ENCODE measurements at regions not wholly inside any gene's neighbourhood (a gene's known extent, or its start where the extent isn't known, plus 50 kb on each side); places are given as distances from the start of the nearest gene placed in this dataset.
A peak's percentile ranks its signal among the peaks of the same experiment; 100 is the strongest.

- Histone ChIP-seq H3K4me1 (ENCODE audit: control insufficient read depth, insufficient read depth, low read length, unreplicated experiment) (peaks cover 42% of the 10 kb centered on the region), H2AFZ (ENCODE audit: low read length, unreplicated experiment) (no peak overlapping the region), H3K36me3 (ENCODE audit: insufficient read depth, low read length) (no peaks in the 10 kb centered on the region), H3K27ac (ENCODE audit: low read depth, low read length) (no peak overlapping the region), H3K4me3 (ENCODE audit: low read depth, low read length) (no peak overlapping the region), H3K27me3 (ENCODE audit: insufficient read depth, low read length) (no peaks in the 10 kb centered on the region), H3K79me2 (ENCODE audit: control insufficient read depth, insufficient read depth, low read length, unreplicated experiment) (no peaks in the 10 kb centered on the region)
Observed at GRCh38 chr12:124636138-124636978, 68.9 kb upstream of the NCOR2 start.

DNA sequence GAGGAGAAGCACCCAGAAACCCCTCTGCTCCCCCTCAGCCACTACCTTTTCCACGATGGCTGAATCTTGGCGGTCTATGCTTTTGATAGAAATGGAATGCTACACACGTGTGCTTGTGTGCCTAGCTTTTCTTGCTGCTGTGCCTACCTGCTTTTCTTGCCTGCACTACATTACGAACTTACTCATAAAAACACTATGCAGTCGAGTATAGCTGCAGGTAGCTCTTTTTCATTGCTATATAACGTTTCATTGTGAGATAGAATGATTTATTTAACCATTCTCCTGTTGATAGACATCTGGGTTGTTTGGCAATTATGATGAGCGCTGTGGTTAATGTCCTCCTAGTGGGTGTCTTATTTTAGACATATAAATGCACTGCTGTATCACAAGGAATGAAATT, 67.9 kb upstream of the NCOR2 start:
- Histone ChIP-seq H3K79me2 (ENCODE audit: control insufficient read depth, insufficient read depth, low read length, unreplicated experiment) (no peaks in the 10 kb centered on the region), H3K27ac (ENCODE audit: low read depth, low read length) (no peak overlapping the region), H3K4me1 (ENCODE audit: control insufficient read depth, insufficient read depth, low read length, unreplicated experiment) (peaks cover 38% of the 10 kb centered on the region), H3K36me3 (ENCODE audit: insufficient read depth, low read length) (no peaks in the 10 kb centered on the region), H3K4me3 (ENCODE audit: low read depth, low read length) (no peak overlapping the region), H2AFZ (ENCODE audit: low read length, unreplicated experiment) (no peak overlapping the region), H3K27me3 (ENCODE audit: insufficient read depth, low read length) (no peaks in the 10 kb centered on the region)

DNA sequence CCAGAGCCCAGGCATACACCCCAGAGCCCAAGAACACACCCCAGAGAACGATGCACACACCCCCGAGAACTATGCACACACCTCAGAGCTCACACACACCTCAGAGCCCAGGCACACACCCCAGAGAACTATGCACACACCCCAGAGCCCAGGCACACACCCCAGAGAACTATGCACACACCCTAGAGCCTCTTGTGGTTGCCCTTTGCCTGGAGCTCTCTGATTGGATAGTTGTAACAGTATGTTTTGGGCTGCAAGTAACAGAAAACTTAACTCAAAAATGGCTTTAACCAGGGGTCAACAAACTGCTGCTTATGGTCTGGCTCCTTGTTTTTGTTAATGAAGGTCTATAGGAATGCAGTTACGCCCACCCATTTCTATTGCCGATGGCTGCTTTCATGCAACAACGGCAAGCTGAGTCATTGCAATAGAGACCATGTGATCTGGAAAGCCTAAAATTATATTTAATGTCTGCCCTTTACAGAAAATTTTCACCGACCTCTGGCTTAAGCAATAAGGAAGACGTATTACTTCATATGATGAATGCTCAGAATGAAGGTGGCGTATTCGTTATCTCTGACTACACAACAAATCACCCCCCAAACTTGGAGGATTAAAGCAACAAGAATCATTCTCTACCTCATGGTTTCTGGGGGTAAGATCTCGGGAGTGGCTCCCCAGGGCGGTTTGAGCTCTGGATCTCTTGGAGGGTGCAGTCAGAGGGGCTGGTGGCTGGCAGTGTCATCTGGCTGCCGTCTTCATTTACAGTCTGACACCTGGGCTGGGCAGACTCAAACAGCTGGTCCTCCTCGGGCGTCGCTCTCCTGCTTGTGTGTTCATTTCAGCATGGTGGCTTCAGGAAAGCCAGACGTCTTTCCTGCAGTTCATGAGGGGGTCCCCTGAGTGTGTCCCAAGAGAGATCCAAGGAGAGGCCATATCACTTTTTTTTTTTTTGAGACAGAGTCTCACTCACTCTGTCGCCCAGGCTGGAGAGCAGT, 66.3 kb upstream of the NCOR2 start:
- peaks cover 26% of the 10 kb centered on the region for H3K4me1 ChIP-seq (ENCODE audit: control insufficient read depth, insufficient read depth, low read length, unreplicated experiment)
- H3K4me3 ChIP-seq (ENCODE audit: low read depth, low read length) = peak overlapping the region; percentile 10; the same call in 1 of the 2 replicates
- H3K36me3 ChIP-seq (ENCODE audit: insufficient read depth, low read length) = no peaks in the 10 kb centered on the region
- H3K27ac ChIP-seq (ENCODE audit: low read depth, low read length) = 0 out of 2 replicates have a peak overlapping the region, but pooled peaks have one; percentile 11
- no peak overlapping the region for H2AFZ ChIP-seq (ENCODE audit: low read length, unreplicated experiment)
- H3K27me3 ChIP-seq (ENCODE audit: insufficient read depth, low read length) = no peaks in the 10 kb centered on the region
- H3K79me2 ChIP-seq (ENCODE audit: control insufficient read depth, insufficient read depth, low read length, unreplicated experiment) = no peaks in the 10 kb centered on the region

DNA sequence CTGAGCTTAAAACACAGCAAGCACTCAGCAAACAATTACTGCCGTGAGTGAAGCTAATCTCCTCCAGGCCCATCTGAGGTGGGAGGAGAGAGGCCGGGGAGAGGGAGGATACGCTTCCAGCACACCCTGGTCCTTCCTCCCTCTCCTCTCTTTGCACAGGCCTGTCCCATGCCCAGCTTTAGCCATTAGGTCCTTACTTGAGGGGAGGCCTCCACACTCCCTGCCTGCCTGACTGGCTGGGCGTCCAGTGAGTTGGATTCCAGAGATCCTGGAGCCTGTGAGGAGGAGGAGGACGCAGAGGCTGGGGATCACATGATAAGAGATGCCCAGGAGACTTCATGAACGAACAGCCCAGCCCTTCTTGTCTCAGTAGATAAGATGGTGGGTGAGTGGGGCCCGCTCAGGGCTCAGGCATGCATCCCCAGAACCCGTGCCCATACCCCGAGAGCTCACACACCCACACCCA, 65.1 kb upstream of the NCOR2 start:
- H3K4me1 ChIP-seq (ENCODE audit: control insufficient read depth, insufficient read depth, low read length, unreplicated experiment) = peaks cover 26% of the 10 kb centered on the region

GRCh38 chr12:124631681-124632256, 64.4 kb upstream of the NCOR2 start:
- Histone ChIP-seq H3K79me2 (ENCODE audit: control insufficient read depth, insufficient read depth, low read length, unreplicated experiment) (no peaks in the 10 kb centered on the region), H3K27ac (ENCODE audit: low read depth, low read length) (no peak overlapping the region), H3K27me3 (ENCODE audit: insufficient read depth, low read length) (no peaks in the 10 kb centered on the region), H3K4me1 (ENCODE audit: control insufficient read depth, insufficient read depth, low read length, unreplicated experiment) (peaks cover 31% of the 10 kb centered on the region), H3K4me3 (ENCODE audit: low read depth, low read length) (no peak overlapping the region), H3K36me3 (ENCODE audit: insufficient read depth, low read length) (no peaks in the 10 kb centered on the region), H2AFZ (ENCODE audit: low read length, unreplicated experiment) (no peak overlapping the region)

More for the DNA sequence above, 65.1 kb upstream of the NCOR2 start:
- no peak overlapping the region for H2AFZ ChIP-seq (ENCODE audit: low read length, unreplicated experiment)
- no peaks in the 10 kb centered on the region for H3K79me2 ChIP-seq (ENCODE audit: control insufficient read depth, insufficient read depth, low read length, unreplicated experiment)
- no peaks in the 10 kb centered on the region for H3K36me3 ChIP-seq (ENCODE audit: insufficient read depth, low read length)
- no peaks in the 10 kb centered on the region for H3K27me3 ChIP-seq (ENCODE audit: insufficient read depth, low read length)
- H3K27ac ChIP-seq (ENCODE audit: low read depth, low read length) = no peak overlapping the region
- H3K4me3 ChIP-seq (ENCODE audit: low read depth, low read length) = no peak overlapping the region

DNA sequence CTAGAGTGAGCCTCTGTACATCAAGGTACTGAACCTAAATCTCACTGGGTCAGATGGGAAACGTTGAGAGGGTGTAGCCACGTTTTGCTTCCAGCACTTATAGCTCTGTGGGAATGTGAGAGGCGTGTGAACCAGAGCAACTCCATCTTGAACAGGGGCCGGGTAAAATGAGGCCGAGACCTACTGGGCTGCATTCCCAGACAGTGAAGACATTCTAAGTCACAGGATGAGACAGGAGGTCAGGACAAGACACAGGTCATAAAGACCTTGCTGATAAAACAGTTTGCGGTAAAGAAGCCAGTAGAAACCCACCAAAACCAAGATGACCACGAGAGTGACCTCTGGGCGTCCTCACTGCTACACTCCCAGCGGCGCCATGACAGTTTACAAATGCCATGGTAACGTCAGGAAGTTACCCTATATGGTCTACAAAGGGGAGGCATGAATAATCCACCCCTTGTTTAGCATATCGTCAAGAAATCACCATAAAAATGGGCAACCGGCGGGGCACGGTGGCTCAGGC, 63.4 kb upstream of the NCOR2 start:
- no peaks in the 10 kb centered on the region for H3K27me3 ChIP-seq (ENCODE audit: insufficient read depth, low read length)
- H2AFZ ChIP-seq (ENCODE audit: low read length, unreplicated experiment) = no peak overlapping the region
- no peaks in the 10 kb centered on the region for H3K36me3 ChIP-seq (ENCODE audit: insufficient read depth, low read length)
- H3K4me3 ChIP-seq (ENCODE audit: low read depth, low read length) = no peak overlapping the region
- H3K4me1 ChIP-seq (ENCODE audit: control insufficient read depth, insufficient read depth, low read length, unreplicated experiment) = peaks cover 31% of the 10 kb centered on the region
- no peak overlapping the region for H3K27ac ChIP-seq (ENCODE audit: low read depth, low read length)
- no peaks in the 10 kb centered on the region for H3K79me2 ChIP-seq (ENCODE audit: control insufficient read depth, insufficient read depth, low read length, unreplicated experiment)

- no peaks in the 10 kb centered on the region for H3K27me3 ChIP-seq (ENCODE audit: insufficient read depth, low read length)
- H2AFZ ChIP-seq (ENCODE audit: low read length, unreplicated experiment) = no peak overlapping the region
- H3K27ac ChIP-seq (ENCODE audit: low read depth, low read length) = no peak overlapping the region
- H3K4me1 ChIP-seq (ENCODE audit: control insufficient read depth, insufficient read depth, low read length, unreplicated experiment) = peaks cover 30% of the 10 kb centered on the region
- no peaks in the 10 kb centered on the region for H3K36me3 ChIP-seq (ENCODE audit: insufficient read depth, low read length)
- H3K4me3 ChIP-seq (ENCODE audit: low read depth, low read length) = no peak overlapping the region
- no peaks in the 10 kb centered on the region for H3K79me2 ChIP-seq (ENCODE audit: control insufficient read depth, insufficient read depth, low read length, unreplicated experiment)
Observed at GRCh38 chr12:124629789-124630480, 62.5 kb upstream of the NCOR2 start.

- no peak overlapping the region for H2AFZ ChIP-seq (ENCODE audit: low read length, unreplicated experiment)
- H3K27me3 ChIP-seq (ENCODE audit: insufficient read depth, low read length) = no peaks in the 10 kb centered on the region
- H3K79me2 ChIP-seq (ENCODE audit: control insufficient read depth, insufficient read depth, low read length, unreplicated experiment) = no peaks in the 10 kb centered on the region
- H3K36me3 ChIP-seq (ENCODE audit: insufficient read depth, low read length) = no peaks in the 10 kb centered on the region
- no peak overlapping the region for H3K4me3 ChIP-seq (ENCODE audit: low read depth, low read length)
- no peak overlapping the region for H3K27ac ChIP-seq (ENCODE audit: low read depth, low read length)
- peaks cover 30% of the 10 kb centered on the region for H3K4me1 ChIP-seq (ENCODE audit: control insufficient read depth, insufficient read depth, low read length, unreplicated experiment)
Observed at GRCh38 chr12:124629117-124629516, 61.7 kb upstream of the NCOR2 start.

- H3K27ac ChIP-seq (ENCODE audit: low read depth, low read length) = no peak overlapping the region
- H3K27me3 ChIP-seq (ENCODE audit: insufficient read depth, low read length) = no peaks in the 10 kb centered on the region
- H2AFZ ChIP-seq (ENCODE audit: low read length, unreplicated experiment) = no peak overlapping the region
- H3K36me3 ChIP-seq (ENCODE audit: insufficient read depth, low read length) = no peaks in the 10 kb centered on the region
- H3K4me1 ChIP-seq (ENCODE audit: control insufficient read depth, insufficient read depth, low read length, unreplicated experiment) = peaks cover 24% of the 10 kb centered on the region
- H3K79me2 ChIP-seq (ENCODE audit: control insufficient read depth, insufficient read depth, low read length, unreplicated experiment) = no peaks in the 10 kb centered on the region
- H3K4me3 ChIP-seq (ENCODE audit: low read depth, low read length) = no peak overlapping the region
Observed at GRCh38 chr12:124627956-124628355, 60.5 kb upstream of the NCOR2 start.
